ENCODE measurements at regions not wholly inside any gene's neighbourhood (a gene's known extent, or its start where the extent isn't known, plus 50 kb on each side); places are given as distances from the start of the nearest gene placed in this dataset.

DNA sequence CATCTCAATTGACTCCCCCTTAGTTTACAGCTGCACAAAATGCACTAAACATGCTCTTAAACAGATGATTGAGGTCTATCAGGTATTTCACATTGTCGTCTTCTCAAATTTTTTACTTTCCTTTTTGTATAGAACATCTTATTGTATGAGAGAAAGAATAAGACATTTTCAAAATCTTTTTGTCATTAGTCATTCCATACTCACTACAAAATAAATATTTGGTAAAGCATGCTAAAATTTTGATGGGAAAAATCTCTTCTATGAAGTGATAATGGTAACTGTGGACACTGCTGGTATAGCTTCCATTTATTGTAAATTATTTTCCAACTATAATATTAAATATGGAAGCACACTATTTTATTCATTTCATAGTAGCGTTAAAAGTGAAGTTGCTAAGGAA lies 185.6 kb upstream of the FSTL5 start:
- no peak for DNase-seq (ENCODE audit: low read depth)

DNA sequence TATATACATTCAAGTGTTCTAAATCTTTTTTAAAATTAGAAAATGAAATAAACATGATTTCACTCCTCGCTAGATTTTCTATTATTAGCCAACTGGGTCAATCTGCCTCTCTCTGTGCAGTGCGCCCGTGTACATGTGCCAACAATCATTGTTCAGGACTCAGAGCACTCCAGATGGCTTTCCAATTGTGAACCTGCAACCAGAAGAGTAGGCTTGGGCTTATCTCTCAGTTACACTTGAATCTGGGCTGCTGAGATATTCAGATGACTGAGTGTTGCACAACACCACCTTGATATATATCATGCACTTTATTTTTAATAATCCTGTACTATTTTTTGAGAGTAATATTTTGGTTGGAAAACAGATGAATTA lies 184.0 kb upstream of the FSTL5 start:
- no peak for DNase-seq (ENCODE audit: low read depth)

DNA sequence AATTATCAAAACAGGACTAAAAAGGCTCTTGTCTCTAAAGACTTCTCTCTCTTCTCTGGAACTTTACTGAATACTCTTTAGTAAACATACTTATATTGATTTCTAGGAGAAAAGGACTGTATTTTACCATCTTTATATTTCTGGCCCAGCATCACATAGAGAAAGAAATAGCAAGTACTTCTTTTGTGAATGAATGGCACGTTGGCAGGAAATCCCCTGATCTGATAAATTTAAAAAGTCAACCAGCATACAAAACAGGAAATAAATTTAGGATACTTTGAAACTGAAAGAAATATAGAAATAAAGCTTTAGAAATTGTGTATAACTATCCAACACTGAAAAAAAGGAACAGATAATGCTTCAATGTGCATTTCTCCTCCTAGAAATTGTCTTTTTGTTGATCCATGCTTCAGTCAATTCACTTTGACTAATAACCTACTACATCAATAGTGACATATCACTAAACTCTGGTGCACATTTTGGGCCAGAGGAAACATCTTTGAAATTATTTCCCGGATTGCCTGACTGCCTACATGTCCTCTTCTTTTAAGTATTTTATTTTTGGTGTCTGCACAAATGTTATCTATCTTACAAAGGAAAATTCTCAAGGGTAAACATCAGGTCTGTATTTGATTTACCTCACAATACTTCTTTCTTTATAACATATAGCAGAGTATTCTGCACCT lies 183.5 kb upstream of the FSTL5 start:
- DNase-seq (ENCODE audit: low read depth) = no peak

DNA sequence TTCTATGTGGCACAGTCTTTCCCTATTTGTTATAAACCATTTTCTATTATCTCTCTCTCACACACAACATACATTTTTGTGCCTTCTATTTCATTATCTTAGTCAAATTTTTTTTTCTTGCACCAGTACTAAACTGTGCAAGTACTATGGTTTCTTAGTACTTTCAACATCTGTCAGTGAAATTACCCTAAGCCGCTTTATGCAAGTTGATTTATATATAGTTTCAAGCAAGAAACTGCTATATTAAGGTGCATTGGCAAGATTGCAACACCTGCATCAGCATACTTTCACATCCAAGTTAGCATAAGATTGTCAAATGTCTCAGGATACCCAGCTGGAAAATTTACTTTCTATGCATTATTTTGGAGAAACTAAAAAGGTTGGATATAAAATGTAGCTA lies 180.2 kb upstream of the FSTL5 start:
- no peak for DNase-seq (ENCODE audit: low read depth)

DNA sequence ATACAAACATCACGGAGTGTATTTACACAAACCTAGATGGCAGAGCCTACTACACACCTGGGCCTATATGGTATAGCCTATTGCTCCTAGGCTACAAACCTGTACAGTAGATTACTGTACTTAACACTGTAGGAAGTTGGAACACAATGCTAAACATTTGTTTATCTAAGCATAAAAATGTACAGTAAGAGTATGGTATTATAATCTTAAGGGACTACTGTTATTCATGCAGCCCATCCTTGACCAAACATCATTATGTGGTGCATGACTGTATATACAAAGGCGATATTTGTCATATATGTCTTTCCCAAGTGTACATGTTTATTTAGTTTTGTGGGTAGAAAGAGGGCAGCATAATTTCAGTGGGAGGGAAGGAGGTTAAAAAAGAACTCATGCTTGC lies 177.7 kb upstream of the FSTL5 start:
- no peak for DNase-seq (ENCODE audit: low read depth)

DNA sequence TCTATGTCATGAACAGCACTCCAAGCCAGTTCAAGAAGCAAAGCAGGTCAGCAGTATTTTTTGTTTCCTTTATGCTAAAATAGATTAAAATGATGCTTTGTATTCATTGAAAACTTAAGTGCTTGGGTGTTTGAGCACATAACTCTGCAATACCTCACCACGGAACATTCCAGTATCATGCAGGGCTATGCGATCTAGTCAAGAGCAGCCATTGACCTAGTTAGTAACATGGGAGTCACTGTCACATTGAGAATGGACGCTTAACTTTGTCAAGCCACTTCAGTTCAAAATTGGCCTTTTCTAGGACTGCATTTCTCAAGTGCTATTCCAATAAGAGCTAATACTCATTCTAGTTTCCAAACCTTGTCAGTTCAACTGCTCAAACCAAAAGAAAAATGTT lies 160.1 kb upstream of the FSTL5 start:
- no peak for DNase-seq (ENCODE audit: low read depth)

DNA sequence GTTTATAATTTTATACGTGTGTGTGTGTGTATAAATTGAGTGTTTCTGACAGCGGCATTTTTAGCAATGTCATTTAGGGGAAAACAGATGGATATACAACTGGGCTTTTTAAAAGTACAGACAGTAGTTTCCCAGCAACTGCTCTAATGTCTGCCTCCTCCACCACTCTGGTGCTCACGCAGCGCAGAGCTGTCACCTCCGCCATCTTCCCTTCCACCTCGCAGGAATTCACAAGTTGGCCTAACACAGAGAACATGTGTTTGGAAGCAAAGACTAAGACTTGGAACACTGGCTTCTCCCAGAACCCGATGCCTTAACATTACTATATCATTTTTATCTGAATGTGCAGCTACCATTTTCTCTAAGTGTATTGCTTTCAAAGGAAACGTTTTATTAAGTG lies 158.3 kb upstream of the FSTL5 start:
- DNase-seq (ENCODE audit: low read depth) = no peak

DNA sequence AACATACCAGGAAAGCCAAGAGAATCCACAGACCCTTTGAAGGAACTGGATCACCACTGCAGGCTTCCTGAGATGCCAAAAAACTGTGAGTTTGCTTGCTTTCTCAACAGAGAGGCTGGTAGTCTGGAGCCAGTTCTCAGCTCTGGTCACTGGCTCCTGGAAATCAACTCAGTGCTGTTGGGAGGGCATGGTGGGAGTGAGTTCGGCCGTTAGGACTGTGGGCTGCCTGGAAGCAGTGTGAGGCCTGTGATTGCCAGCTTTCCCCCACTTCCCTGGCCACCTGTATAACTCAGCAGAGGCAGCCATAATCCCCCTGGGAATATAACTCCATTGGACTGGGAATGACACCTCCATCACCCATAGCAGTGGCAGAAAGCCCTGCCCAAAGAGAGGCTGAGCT lies 122.0 kb upstream of the FSTL5 start:
- DNase-seq (ENCODE audit: low read depth) = no peak

DNA sequence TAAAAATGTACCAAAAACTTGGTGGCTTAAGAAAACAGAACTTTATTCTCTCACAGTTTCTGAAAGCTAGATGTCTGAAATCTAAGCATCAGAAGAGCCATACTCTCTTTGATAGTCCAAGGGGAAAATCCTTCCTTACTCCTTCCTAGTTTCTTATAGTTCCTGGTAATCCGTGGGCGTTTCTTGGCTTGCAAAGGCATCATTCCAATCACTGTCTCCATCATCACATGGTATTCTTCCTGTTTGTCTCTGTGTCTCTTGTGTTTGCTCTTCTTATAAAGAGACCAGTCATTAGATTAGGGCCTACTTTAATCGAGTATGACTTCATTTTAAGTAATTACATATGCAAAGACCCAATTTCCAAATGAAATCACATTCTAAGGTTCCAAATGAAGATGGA lies 118.9 kb upstream of the FSTL5 start:
- no peak for DNase-seq (ENCODE audit: low read depth)

DNA sequence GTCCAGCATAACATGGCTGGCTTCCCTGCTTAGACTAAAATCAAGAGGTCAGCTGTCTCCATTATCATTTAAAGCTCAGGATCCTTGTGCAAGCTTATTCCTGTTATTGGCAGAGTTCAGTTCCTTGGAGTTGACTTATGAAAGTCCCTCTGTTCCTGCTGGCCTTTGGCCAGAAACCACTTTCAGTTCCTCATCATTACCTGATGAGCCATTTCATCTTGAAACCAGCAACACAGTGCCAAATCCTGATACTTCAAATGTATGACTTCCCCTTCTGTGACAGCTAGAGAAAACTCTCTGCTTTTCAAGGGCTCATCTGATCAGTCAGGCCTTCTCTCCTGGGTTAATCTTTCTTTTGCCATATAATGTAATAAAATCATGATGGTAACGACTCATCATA lies 110.6 kb upstream of the FSTL5 start:
- no peak for DNase-seq (ENCODE audit: low read depth)

DNA sequence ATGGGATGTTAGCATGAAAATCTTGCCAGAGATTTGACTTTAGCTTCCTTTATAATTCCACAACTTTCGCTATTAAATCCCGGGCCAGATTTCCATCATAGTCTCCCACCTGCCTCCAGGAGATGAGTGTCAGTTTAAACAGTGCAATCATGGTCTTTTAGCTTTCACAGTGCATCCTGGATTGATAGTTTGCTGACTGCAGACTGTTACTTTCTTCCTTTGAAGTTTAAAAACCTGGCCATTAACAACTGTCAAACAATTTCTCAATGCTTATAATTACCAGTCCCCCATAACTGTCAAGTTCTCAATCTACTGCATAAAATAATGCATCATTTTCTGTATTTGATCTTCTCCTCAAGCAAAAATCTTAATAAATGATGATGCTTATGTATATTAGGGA lies 108.4 kb upstream of the FSTL5 start:
- no peak for DNase-seq (ENCODE audit: low read depth)

DNA sequence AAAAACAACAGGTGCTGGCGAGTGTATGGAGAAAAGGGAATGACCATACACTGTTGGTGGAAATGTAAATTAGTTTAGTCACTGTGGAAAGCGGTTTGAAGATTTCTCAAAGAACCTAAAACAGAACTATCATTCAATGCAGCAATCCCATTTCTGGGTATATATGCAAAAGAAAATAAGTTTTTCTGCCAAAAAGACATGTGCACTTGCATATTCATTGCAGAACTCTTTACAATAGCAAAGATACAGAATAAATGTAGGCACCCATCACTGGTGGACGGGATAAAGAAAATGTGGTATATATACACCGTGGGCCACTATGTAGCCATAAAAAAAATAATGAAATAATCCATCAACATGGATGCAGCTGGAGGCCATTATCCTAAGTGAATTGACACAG lies 105.1 kb upstream of the FSTL5 start:
- no peak for DNase-seq (ENCODE audit: low read depth)

DNA sequence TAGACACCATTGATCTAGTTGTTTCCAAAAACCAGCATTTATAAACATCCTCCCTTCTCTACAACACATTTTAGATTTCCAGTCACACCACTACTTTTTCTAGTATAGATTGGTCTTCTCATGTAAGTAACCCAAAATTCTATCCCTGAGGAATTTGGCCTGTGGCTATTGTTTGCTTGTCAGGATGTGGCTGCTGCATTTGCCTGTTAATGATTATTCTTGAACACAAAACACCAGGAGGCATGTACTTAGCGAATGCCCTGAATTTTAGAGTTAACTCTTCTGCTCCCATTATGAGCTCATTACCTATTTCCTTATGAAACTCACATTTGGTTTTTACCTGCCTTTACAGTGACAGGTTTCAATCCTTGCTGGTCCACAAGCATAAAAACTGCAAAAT lies 102.0 kb upstream of the FSTL5 start:
- no peak for DNase-seq (ENCODE audit: low read depth)

DNA sequence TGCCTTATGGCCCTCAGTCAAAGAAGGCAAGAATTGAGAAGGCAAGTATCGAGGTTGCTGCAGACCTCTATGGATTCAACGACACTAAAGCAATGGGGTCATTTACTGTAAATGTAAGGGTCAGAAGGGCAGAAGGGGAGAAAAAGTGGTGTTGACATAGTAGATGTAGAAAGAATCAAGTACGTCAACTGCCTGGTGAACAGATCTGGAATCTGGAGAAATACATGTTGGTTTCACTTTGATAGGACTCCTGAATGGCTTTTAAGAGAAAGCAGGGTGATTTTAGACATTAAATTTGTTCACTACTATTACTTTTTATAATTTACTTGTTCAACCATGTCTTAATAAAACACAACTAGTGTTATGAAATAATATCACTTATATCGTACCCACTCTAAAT lies 81.3 kb upstream of the FSTL5 start:
- no peak for DNase-seq (ENCODE audit: low read depth)

DNA sequence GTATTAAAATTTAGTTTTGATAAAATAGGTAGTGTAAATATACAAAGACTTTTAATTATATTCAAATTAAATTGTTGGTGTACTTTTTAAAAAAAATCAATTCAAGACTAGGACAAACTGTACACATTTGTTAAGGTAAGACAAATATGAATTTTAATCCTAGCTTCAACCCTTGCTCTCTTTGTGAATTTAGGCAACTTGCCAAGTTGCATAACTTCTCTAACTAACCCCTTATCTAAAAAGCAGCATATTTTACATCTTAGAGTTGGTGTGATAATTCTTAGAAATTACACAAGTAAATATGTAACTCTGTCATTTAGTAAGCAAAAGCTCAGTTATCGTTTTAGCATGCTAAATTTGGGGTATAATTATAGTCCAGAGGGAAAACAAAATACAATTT lies 78.1 kb upstream of the FSTL5 start:
- no peak for DNase-seq (ENCODE audit: low read depth)

DNA sequence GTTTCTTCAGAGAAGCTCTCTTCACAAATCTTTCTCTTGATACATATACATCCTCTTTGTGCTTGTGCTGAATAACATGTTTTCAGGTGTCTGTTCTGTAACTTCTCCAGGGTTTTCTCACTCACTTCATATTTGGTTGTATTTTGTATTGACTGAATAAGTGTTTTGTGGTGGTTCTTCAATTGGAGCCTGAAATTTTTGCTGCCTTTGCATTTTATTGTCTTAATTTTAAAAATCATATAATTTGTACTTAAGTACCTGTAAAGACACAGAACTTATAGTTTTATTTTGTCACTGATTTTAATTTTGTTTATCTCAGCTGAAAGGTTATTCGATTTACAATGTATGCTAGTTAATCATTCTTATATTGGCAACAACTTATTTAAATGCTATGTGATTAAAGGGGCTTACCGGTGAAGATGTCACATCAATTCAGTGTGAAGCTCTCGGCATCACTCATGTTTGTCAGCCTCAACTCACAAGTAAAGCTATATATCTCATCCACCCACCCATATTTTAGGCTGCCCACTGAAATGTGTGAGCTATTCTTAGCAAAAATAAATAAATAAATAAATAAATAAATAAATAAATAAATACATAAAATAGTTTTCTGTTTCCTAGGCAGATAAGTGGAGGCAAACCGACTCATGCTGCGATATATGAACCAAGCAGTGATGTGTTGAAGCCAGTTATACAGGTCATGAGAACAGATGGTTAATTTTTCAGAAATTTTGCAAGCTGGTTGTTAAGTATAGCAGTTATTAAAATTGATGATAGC lies 76.4 kb upstream of the FSTL5 start:
- DNase-seq (ENCODE audit: low read depth) = no peak

DNA sequence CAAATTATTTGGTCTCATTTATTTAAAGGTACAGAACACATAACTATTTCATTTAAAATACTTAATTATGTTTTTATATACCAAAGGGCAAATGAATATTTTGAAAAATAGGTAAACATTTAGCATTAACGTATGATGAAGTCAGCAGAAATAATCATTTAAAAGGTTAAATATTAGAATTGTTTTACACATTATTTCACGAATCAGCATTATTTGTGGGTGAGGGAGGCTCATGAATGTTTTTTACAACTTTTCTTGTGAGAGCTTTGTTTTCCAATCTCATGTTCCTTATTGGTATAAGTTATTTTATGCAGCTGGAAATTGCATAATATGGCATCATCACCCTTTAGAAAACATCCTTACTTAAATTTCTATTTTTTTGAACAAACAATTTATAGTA lies 73.9 kb upstream of the FSTL5 start:
- DNase-seq (ENCODE audit: low read depth) = no peak

DNA sequence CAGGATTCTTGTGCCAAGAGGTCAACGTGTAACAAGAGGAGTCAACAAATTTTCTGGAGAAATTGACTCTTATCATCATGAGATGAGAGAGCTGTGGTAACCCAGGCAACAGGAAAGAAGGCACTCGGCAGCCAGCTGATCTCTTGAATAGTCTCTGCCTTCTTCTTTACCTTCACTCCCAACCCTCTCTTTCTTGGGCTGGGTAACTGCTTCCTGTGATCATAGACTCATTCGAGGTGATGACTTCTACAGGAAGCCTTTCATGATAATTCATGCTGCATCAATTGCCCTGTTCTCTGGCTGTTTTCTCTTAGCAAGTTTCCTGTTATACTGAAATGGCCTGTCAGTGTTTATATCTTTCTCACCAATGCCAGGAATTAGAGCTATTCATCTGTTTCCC lies 70.8 kb upstream of the FSTL5 start:
- DNase-seq (ENCODE audit: low read depth) = no peak

DNA sequence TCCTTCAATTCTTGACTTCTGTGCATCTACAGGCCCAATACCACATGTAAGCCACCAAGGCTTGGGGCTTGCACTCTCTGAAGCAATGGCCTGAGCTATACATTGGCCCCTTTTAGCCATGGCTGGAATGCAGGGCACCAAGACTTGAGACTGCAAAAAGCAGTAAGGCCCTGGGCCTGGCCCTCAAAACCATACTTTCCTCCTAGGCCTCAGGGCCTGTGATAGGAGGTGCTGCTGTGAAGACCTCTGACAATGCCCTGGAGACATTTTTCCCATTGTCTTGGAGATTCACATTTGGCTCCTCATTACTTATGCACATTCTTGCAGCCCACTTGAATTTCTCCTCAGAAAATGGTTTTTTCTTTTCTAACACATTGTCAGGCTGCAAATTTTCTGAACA lies 68.5 kb upstream of the FSTL5 start:
- no peak for DNase-seq (ENCODE audit: low read depth)

DNA sequence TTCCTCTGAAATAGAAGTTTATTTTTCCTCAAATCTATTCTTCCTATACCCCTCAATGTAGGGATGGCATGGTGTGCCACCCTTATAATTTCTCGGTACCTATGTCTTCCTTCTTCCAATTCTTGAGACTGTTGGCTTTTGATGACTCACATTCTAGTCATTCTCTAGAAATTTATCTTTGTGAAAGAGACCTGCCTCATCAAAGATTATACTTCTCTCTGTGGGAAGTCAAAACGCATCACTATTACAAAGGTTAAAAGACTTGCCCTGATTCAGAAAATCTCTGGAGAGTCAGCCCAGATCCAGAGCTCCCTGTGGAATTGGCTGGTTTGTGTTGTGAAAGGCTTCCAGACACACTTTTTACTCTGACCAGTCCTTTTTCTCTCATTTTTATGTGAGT lies 65.9 kb upstream of the FSTL5 start:
- DNase-seq (ENCODE audit: low read depth) = no peak

DNA sequence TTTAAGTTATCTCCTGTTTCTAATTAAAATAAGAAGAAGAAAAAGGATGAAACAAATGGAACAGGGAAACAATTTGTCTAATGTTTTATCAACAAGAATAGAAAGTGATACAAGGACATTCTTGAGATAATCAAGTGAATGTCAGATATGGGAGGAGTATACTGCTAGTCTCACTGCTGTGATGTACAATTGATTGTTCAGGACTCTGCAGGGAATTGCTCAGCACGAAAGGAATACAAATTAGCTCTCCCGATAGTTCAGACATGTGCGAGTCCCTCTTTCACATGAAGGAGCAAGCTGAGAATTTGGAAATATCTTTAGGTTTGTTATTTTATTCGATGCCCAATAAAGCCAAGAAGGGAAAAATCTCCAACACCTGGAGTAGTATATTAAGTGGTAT lies 57.3 kb upstream of the FSTL5 start:
- DNase-seq (ENCODE audit: low read depth) = no peak

Measured in fibroblast of the conjunctiva (primary cell).